ENCODE measurements at regions not wholly inside any gene's neighbourhood (a gene's known extent, or its start where the extent isn't known, plus 50 kb on each side); places are given as distances from the start of the nearest gene placed in this dataset.
"Not testable (repeated sequence)": the region's sequence is repeated elsewhere in the genome, so short reads cannot be mapped to it uniquely, and the experiment has no call there.

DNA sequence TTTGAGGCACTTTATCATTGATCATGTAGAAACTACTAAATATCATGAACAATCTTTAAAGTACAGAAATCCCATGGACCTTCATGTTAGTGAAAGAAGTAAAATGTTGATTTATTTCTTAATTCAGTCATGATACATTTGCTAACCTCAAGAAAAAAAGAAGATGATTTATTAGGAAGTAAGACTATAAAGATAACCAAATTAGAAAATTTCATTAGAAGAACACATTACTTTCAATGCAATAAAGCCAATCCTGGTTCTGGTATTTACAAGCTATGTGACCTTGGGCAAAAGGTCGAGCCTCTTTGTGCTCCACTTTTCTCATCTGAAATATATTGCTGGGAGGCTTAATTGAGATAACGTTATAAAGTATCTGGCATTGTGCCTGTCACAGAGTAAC lies 365.0 kb downstream of the KIF20B start:
- POLR2A ChIA-PET, result no interaction called here
- no peak overlapping the region for H3K4me3 ChIP-seq (ENCODE audit: low read depth, low read length)
- H3K36me3 ChIP-seq (ENCODE audit: control insufficient read depth, insufficient read depth, low read length), result no peaks in the 10 kb centered on the region
- TF ChIP-seq, protein P1, sequence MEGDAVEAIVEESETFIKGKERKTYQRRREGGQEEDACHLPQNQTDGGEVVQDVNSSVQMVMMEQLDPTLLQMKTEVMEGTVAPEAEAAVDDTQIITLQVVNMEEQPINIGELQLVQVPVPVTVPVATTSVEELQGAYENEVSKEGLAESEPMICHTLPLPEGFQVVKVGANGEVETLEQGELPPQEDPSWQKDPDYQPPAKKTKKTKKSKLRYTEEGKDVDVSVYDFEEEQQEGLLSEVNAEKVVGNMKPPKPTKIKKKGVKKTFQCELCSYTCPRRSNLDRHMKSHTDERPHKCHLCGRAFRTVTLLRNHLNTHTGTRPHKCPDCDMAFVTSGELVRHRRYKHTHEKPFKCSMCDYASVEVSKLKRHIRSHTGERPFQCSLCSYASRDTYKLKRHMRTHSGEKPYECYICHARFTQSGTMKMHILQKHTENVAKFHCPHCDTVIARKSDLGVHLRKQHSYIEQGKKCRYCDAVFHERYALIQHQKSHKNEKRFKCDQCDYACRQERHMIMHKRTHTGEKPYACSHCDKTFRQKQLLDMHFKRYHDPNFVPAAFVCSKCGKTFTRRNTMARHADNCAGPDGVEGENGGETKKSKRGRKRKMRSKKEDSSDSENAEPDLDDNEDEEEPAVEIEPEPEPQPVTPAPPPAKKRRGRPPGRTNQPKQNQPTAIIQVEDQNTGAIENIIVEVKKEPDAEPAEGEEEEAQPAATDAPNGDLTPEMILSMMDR (IDR thresholded peaks at IDR 0.05; ENCODE audit: insufficient read depth, low read depth, low read length), result no peak
- H3K27me3 ChIP-seq (ENCODE audit: control insufficient read depth, insufficient read depth, low read length), result no peaks in the 10 kb centered on the region
- no peak for DNase-seq (ENCODE audit: low read depth)
- CTCF ChIA-PET, result no interaction called here

DNA sequence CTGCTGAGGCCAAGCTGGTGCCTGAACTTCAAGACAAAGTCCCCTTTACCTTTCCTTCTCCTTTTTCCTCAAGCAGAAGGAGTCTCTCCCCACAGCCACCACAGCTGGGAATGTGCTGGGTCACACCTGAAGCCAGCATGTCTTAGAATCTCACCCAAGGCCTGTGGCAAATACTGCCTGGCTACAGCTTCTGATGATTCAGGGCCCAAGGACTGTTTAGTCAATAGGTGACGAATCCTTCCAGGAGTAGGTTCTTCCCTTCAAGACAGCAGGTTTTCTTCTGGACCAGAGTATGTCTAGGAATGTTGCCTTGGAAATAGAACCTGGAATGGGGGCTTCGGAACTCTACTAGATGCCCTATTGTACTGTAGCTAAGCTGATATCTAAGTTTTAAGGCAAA lies 374.6 kb downstream of the KIF20B start:
- no peak for DNase-seq (ENCODE audit: low read depth)
- ChIA-PET POLR2A (no interaction called here), CTCF (no interaction called here)
- TF ChIP-seq, protein P1 (IDR thresholded peaks at IDR 0.05; ENCODE audit: insufficient read depth, low read depth, low read length), result no peak
- Histone ChIP-seq H3K4me3 (ENCODE audit: low read depth, low read length) (no peak overlapping the region), H3K27me3 (ENCODE audit: control insufficient read depth, insufficient read depth, low read length) (no peaks in the 10 kb centered on the region), H3K36me3 (ENCODE audit: control insufficient read depth, insufficient read depth, low read length) (no peaks in the 10 kb centered on the region)

DNA sequence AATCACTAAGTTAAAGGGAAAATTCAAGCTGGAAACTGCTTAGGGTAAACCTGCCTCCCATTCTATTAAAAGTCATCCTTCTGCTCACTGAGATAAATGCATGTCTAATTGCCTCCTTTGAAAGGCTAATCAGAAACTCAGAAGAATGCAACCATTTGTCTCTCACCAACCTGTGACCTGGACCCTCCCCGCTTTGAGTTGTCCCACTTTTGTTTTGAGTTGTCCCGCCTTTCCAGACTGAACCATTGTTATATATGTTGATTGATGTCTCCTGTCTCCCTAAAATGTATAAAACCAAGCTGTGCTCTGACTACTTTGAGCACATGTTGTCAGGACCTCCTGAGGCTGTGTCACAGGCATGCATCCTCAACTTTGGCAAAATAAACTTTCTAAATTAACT lies 378.4 kb downstream of the KIF20B start:
- H3K4me3 ChIP-seq (ENCODE audit: low read depth, low read length), result no peak overlapping the region
- ChIA-PET CTCF (no interaction called here), POLR2A (no interaction called here)
- H3K27me3 ChIP-seq (ENCODE audit: control insufficient read depth, insufficient read depth, low read length), result no peaks in the 10 kb centered on the region
- H3K36me3 ChIP-seq (ENCODE audit: control insufficient read depth, insufficient read depth, low read length), result no peaks in the 10 kb centered on the region
- no peak for DNase-seq (ENCODE audit: low read depth)
- TF ChIP-seq, protein P1 (IDR thresholded peaks at IDR 0.05; ENCODE audit: insufficient read depth, low read depth, low read length), result no peak

DNA sequence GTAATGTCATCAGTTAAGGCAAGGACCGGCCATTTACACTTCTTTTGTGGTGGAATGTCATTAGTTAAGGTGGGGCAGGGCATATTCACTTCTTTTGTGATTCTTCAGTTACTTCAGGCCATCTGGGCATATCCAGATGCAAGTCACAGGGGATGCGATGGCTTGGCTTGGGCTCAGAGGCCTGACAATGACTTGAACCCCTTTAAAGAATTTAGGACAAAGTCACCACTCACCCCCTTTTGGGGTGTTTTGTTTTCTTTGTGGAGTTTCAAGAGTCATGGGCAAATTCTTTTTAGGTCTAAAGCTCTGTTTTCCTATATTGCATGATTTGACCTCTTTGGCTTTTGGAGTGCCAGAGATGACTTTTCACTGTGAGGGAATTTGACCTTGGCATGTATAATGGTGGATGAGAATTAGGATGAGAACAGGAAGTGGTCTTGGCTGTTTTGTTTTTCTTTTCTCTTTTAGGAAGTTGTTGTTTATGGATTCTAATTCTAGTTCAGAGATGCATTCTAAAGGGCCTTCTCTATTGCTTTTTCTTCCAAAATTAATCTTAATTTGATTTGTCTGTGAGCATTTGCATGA lies 385.3 kb downstream of the KIF20B start:
- H3K27me3 ChIP-seq (ENCODE audit: control insufficient read depth, insufficient read depth, low read length); DNase-seq (ENCODE audit: low read depth); H3K36me3 ChIP-seq (ENCODE audit: control insufficient read depth, insufficient read depth, low read length); H3K4me3 ChIP-seq (ENCODE audit: low read depth, low read length); CTCF ChIA-PET: not testable (repeated sequence)
- POLR2A ChIA-PET, result interaction anchor here (0.6 to 0.7 kb wide), 3 partner anchors 226 to 772 kb away, joined by 6 to 15 read pairs (median 8); no protein-coding TSS in a partner anchor

- POLR2A ChIA-PET, result interaction anchor here (0.6 to 0.7 kb wide), 3 partner anchors 227 to 772 kb away, joined by 6 to 15 read pairs (median 8); no protein-coding TSS in a partner anchor
- CTCF ChIA-PET, result interaction anchor here (0.7 kb wide), 1 partner anchor 493 kb away, joined by 3 read pairs; no protein-coding TSS in a partner anchor
- no peak for DNase-seq (ENCODE audit: low read depth)
Observed at GRCh38 chr10:90087197-90088023, 386.0 kb downstream of the KIF20B start.

More at GRCh38 chr10:90087197-90088023, 386.0 kb downstream of the KIF20B start:
- TF ChIP-seq, protein P1 (IDR thresholded peaks at IDR 0.05; ENCODE audit: insufficient read depth, low read depth, low read length), result no peak
- Histone ChIP-seq H3K4me3 (ENCODE audit: low read depth, low read length) (no peak overlapping the region), H3K27me3 (ENCODE audit: control insufficient read depth, insufficient read depth, low read length) (no peaks in the 10 kb centered on the region), H3K36me3 (ENCODE audit: control insufficient read depth, insufficient read depth, low read length) (no peaks in the 10 kb centered on the region)

All from BJ (cell line).